ENCODE measurements at regions not wholly inside any gene's neighbourhood (a gene's known extent, or its start where the extent isn't known, plus 50 kb on each side); places are given as distances from the start of the nearest gene placed in this dataset.
"Not testable (repeated sequence)": the region's sequence is repeated elsewhere in the genome, so short reads cannot be mapped to it uniquely, and the experiment has no call there.

- intact Hi-C loops (cut with DNase I): no loop called here
- no peak for DNase-seq (ENCODE audit: missing footprints)
- no peak for ATAC-seq
These were observed 92.9 kb upstream of the ADRA1D start for GRCh38 chr20:4341804-4342485.

- DNase-seq (ENCODE audit: missing footprints): no peak
- intact Hi-C loops (cut with DNase I): no loop called here
- no peak for ATAC-seq
These were observed 86.6 kb upstream of the ADRA1D start for GRCh38 chr20:4335722-4336121.

GRCh38 chr20:4332121-4332860 is 83.2 kb upstream of the ADRA1D start:
- ATAC-seq (no peak), DNase-seq (ENCODE audit: missing footprints) (no peak)
- intact Hi-C loops (cut with DNase I): no loop called here

- intact Hi-C loops (cut with DNase I): no loop called here
- no peak for DNase-seq (ENCODE audit: missing footprints)
- ATAC-seq: no peak
These were observed 80.9 kb upstream of the ADRA1D start for GRCh38 chr20:4330011-4330410.

- ATAC-seq (no peak), DNase-seq (ENCODE audit: missing footprints) (no peak)
- intact Hi-C loops (cut with DNase I): no loop called here
These were observed 80.1 kb upstream of the ADRA1D start for GRCh38 chr20:4329232-4329631.

- intact Hi-C loops (cut with DNase I): no loop called here
- ATAC-seq: no peak
- no peak for DNase-seq (ENCODE audit: missing footprints)
These were observed 79.5 kb upstream of the ADRA1D start for GRCh38 chr20:4328541-4328940.

- ATAC-seq (no peak), DNase-seq (ENCODE audit: missing footprints) (no peak)
- intact Hi-C loops (cut with DNase I): no loop called here
These were observed 78.9 kb upstream of the ADRA1D start for GRCh38 chr20:4327956-4328355.

GRCh38 chr20:4326195-4327065 is 77.3 kb upstream of the ADRA1D start:
- DNase-seq (ENCODE audit: missing footprints): no peak
- ATAC-seq: peak; percentile 37
- intact Hi-C loops (cut with DNase I): no loop called here

- ATAC-seq (no peak), DNase-seq (ENCODE audit: missing footprints) (no peak)
- intact Hi-C loops (cut with DNase I): no loop called here
These were observed 76.6 kb upstream of the ADRA1D start for GRCh38 chr20:4325548-4326187.

- ATAC-seq (no peak), DNase-seq (ENCODE audit: missing footprints) (no peak)
- intact Hi-C loops (cut with DNase I): no loop called here
These were observed 75.6 kb upstream of the ADRA1D start for GRCh38 chr20:4324611-4325243.

- ATAC-seq (no peak), DNase-seq (ENCODE audit: missing footprints) (no peak)
- intact Hi-C loops (cut with DNase I): no loop called here
These were observed 73.4 kb upstream of the ADRA1D start for GRCh38 chr20:4322499-4322898.

- DNase-seq (ENCODE audit: missing footprints) (no peak), ATAC-seq (peak; percentile 48)
These were observed 71.2 kb upstream of the ADRA1D start for GRCh38 chr20:4320291-4320690.

GRCh38 chr20:4318891-4319290 is 69.8 kb upstream of the ADRA1D start:
- intact Hi-C loops (cut with DNase I): no loop called here
- ATAC-seq: no peak
- no peak for DNase-seq (ENCODE audit: missing footprints)

More at GRCh38 chr20:4320291-4320690, 71.2 kb upstream of the ADRA1D start:
- intact Hi-C loops (cut with DNase I): no loop called here

GRCh38 chr20:4310616-4311015 is 61.5 kb upstream of the ADRA1D start:
- ATAC-seq; intact Hi-C loops (cut with DNase I); DNase-seq (ENCODE audit: missing footprints): not testable (repeated sequence)

GRCh38 chr20:4306206-4306605 is 57.1 kb upstream of the ADRA1D start:
- intact Hi-C loops (cut with DNase I): no loop called here
- no peak for ATAC-seq
- no peak for DNase-seq (ENCODE audit: missing footprints)

GRCh38 chr20:4305091-4305490 is 56.0 kb upstream of the ADRA1D start:
- no peak for ATAC-seq
- intact Hi-C loops (cut with DNase I): no loop called here

GRCh38 chr20:4304601-4305000 is 55.5 kb upstream of the ADRA1D start:
- ATAC-seq (no peak), DNase-seq (ENCODE audit: missing footprints) (no peak)
- intact Hi-C loops (cut with DNase I): no loop called here

More at GRCh38 chr20:4305091-4305490, 56.0 kb upstream of the ADRA1D start:
- no peak for DNase-seq (ENCODE audit: missing footprints)

GRCh38 chr20:4303136-4303535 is 54.0 kb upstream of the ADRA1D start:
- intact Hi-C loops (cut with DNase I): no loop called here
- DNase-seq (ENCODE audit: missing footprints) (no peak), ATAC-seq (no peak)

- DNase-seq (ENCODE audit: missing footprints) (no peak), ATAC-seq (no peak)
- intact Hi-C loops (cut with DNase I): no loop called here
These were observed 51.8 kb upstream of the ADRA1D start for GRCh38 chr20:4300921-4301320.

Data from Right ventricle myocardium inferior (tissue), 1 donor.